ENCODE measurements at regions not wholly inside any gene's neighbourhood (a gene's known extent, or its start where the extent isn't known, plus 50 kb on each side); places are given as distances from the start of the nearest gene placed in this dataset.

- no peak for TF ChIP-seq POLR2AphosphoS5 (IDR thresholded peaks at IDR 0.05)
- no peak for TF ChIP-seq CTCF (IDR thresholded peaks at IDR 0.05 in 8 of 11, conservative IDR thresholded peaks at IDR 0.05 in 3 of 11)
Observed at GRCh38 chr9:86798966-86799365, 148.3 kb downstream of the GAS1 start.

Data from spleen (tissue), 7 donors.